SK-N-SH (cell line): ENCODE measurements at regions not wholly inside any gene's neighbourhood (a gene's known extent, or its start where the extent isn't known, plus 50 kb on each side); places are given as distances from the start of the nearest gene placed in this dataset.

Source experiments
- CTCF ChIA-PET: fragments of 300-600, 350-600 bp; formaldehyde crosslinking; extraction: SDS; loops from one replicate; lab custom pipeline; 2021; lab: Yijun Ruan, JAX
- POLR2A ChIA-PET: fragments of 350-600 bp; sonication (Branson Sonifier 250); formaldehyde crosslinking; extraction: SDS; loops from one replicate; lab custom pipeline; 2020; ENCODE audit warnings: antibody characterized with exemption, inconsistent platforms; lab: Yijun Ruan, JAX
- DNase-seq: peaks from one replicate; pipeline ENCODE4 v3.0.0; 2012
- H2AFZ ChIP-seq: fragments of 200-600 bp; sonication (generic); 2 replicates; pipeline ENCODE4 v1.8.1; 2016; ENCODE audit warnings: antibody characterized with exemption, mild to moderate bottlenecking, low read depth
- H3F3A ChIP-seq: fragments of 200-600 bp; sonication (generic); replicated peaks from 2 replicates; pipeline ENCODE3; 2016; ENCODE audit warnings: antibody characterized with exemption, mild to moderate bottlenecking; ENCODE audit not compliant: insufficient read depth
- H3K27ac ChIP-seq, 2 experiments: fragments of 200-500 bp in 1 of 2; fragments of 200-600 bp in 1 of 2; sonication (Bioruptor generic) in 1 of 2; sonication (generic), shearing (Covaris generic) in 1 of 2; 2 replicates each; pipeline versions ENCODE4 v1.5.1 to v1.6.1; 2014 to 2016; ENCODE audit warnings: low read depth in 2 of 2, inconsistent platforms in 1 of 2, low read length in 1 of 2, mild to moderate bottlenecking in 1 of 2, mixed read lengths in 1 of 2
- H3K27me3 ChIP-seq: fragments of 200-600 bp; sonication (generic), shearing (Covaris generic); 2 replicates; pipeline ENCODE4 v1.6.1; 2016; ENCODE audit warnings: mixed run types; ENCODE audit not compliant: insufficient read depth
- H3K36me3 ChIP-seq, 2 experiments: fragments of 200-500 bp in 1 of 2; fragments of 200-600 bp in 1 of 2; sonication (Bioruptor generic) in 1 of 2; sonication (generic) in 1 of 2; replicated peaks in 1 of 2; 2 replicates each; pipeline versions ENCODE3 to v1.5.1; 2014 to 2016; ENCODE audit warnings: low read length in 1 of 2, mild to moderate bottlenecking in 1 of 2; ENCODE audit not compliant: insufficient read depth in 2 of 2, control insufficient read depth in 1 of 2
- H3K4me1 ChIP-seq, 2 experiments: fragments of 200-500 bp in 1 of 2; fragments of 200-600 bp in 1 of 2; sonication (Bioruptor generic) in 1 of 2; sonication (generic), shearing (Covaris generic) in 1 of 2; 2 replicates each; pipeline versions ENCODE4 v1.5.1 to v1.6.1; 2014 to 2016; ENCODE audit warnings: low read depth in 1 of 2, low read length in 1 of 2, mixed run types in 1 of 2; ENCODE audit not compliant: insufficient read depth in 2 of 2, control insufficient read depth in 1 of 2
- H3K4me2 ChIP-seq: fragments of 200-600 bp; sonication (generic), shearing (Covaris generic); 2 replicates; pipeline ENCODE4 v1.6.1; 2017; ENCODE audit warnings: mixed run types
- H3K4me3 ChIP-seq, 2 experiments: fragments of 200-500 bp in 1 of 2; fragments of 200-600 bp in 1 of 2; sonication (Bioruptor generic) in 1 of 2; sonication (generic), shearing (Covaris generic) in 1 of 2; 2 replicates each; pipeline versions ENCODE4 v1.5.1 to v1.8.1; 2014 to 2016; ENCODE audit warnings: low read depth in 2 of 2, inconsistent platforms in 1 of 2, low read length in 1 of 2, mild to moderate bottlenecking in 1 of 2, mixed read lengths in 1 of 2, moderate library complexity in 1 of 2
- H3K79me2 ChIP-seq: fragments of 200-600 bp; sonication (generic); 2 replicates; pipeline ENCODE4 v1.8.1; 2017; ENCODE audit warnings: mild to moderate bottlenecking; ENCODE audit not compliant: insufficient read depth
- H3K9ac ChIP-seq: fragments of 200-600 bp; sonication (generic); 2 replicates; pipeline ENCODE4 v1.6.1; 2017; ENCODE audit warnings: mixed run types
- H3K9me2 ChIP-seq: fragments of 200-600 bp; sonication (generic); 2 replicates; pipeline ENCODE4 v1.6.1; 2017; ENCODE audit warnings: mixed run types
- H3K9me3 ChIP-seq: fragments of 200-600 bp; sonication (generic); 2 replicates; pipeline ENCODE4 v1.6.1; 2017; ENCODE audit warnings: mixed run types, mild to moderate bottlenecking, moderate library complexity
- H4K20me1 ChIP-seq: fragments of 200-600 bp; sonication (generic); 2 replicates; pipeline ENCODE4 v1.6.1; 2017; ENCODE audit warnings: mild to moderate bottlenecking, mixed run types; ENCODE audit not compliant: insufficient read depth
- EP300 ChIP-seq, 2 experiments: IDR thresholded peaks; 2 replicates each; pipeline versions ENCODE4 v1.4.0 to v1.6.1; 2012; ENCODE audit warnings: borderline replicate concordance in 1 of 2, low read depth in 1 of 2, low read length in 1 of 2
- EZH2phosphoT487 ChIP-seq: fragments of 200-600 bp; sonication (generic); IDR thresholded peaks from 2 replicates; pipeline ENCODE4 v1.6.1; 2017; ENCODE audit warnings: low read depth, mixed run types, mild to moderate bottlenecking, antibody characterized with exemption, moderate library complexity, borderline replicate concordance
- FOXM1 ChIP-seq: IDR thresholded peaks from 2 replicates; pipeline ENCODE4 v1.4.0; 2012; ENCODE audit warnings: low read depth, mild to moderate bottlenecking
- GABPA ChIP-seq: IDR thresholded peaks from 2 replicates; pipeline ENCODE4 v1.4.0; 2012; ENCODE audit warnings: low read depth, mild to moderate bottlenecking
- NFIC ChIP-seq: IDR thresholded peaks from 2 replicates; pipeline ENCODE4 v1.4.0; 2012; ENCODE audit warnings: borderline replicate concordance
- RCOR1 ChIP-seq: fragments of 150-350 bp; IDR thresholded peaks from 2 replicates; pipeline ENCODE4 v1.6.1; 2017; ENCODE audit warnings: antibody characterized with exemption, low read length
- RFX5 ChIP-seq: IDR thresholded peaks from 2 replicates; pipeline ENCODE4 v1.6.1; 2012; ENCODE audit warnings: mild to moderate bottlenecking, improper control_type of control experiment, low read length
- SIN3A ChIP-seq: IDR thresholded peaks from 2 replicates; pipeline ENCODE4 v1.6.1; 2012; ENCODE audit warnings: low read depth, mild to moderate bottlenecking, low read length, moderate library complexity, borderline replicate concordance
- SMC3 ChIP-seq: IDR thresholded peaks from 2 replicates; pipeline ENCODE4 v1.6.1; 2012; ENCODE audit warnings: low read depth, low read length, improper control_type of control experiment
- TF ChIP-seq, protein P1 (sequence below): IDR thresholded peaks from 2 replicates; pipeline ENCODE4 v1.4.0; 2012; ENCODE audit warnings: low read depth, borderline replicate concordance
- TF ChIP-seq, protein P2 (sequence below): fragments of 200-600 bp; sonication (generic); IDR thresholded peaks from 2 replicates; pipeline ENCODE4 v1.6.1; 2017; ENCODE audit warnings: antibody characterized with exemption, mild to moderate bottlenecking, moderate library complexity
- TF ChIP-seq, protein P3 (sequence below): fragments of 150-350 bp; IDR thresholded peaks from 2 replicates; pipeline ENCODE4 v1.6.1; 2017; ENCODE audit warnings: antibody characterized with exemption, low read length, low read depth, borderline replicate concordance
- TF ChIP-seq, protein P4 (sequence below): IDR thresholded peaks from 2 replicates; pipeline ENCODE4; 2012

DNA sequence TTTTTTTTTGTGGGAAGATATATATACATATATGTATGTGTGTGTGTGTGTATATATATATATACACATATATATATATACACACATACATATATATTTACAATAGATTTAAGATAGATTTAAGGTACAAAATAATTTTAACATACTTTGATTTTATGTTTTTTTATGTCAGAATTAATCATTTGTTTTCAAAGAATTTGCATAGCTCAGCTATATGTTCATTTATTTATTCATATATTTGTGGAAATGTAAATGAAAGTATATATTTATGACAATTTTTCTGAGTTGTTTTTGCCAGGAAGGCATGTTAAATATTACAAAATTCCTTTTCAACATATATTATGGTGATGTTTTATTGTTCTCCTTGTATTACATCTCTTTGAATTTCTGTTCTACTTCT, 887.4 kb upstream of the NOVA1 start:
- Histone ChIP-seq H3K4me3 (no peak overlapping the region), H3K27ac (no peak overlapping the region), H3K4me2 (no peak overlapping the region), H3K9me2 (no peaks in the 10 kb centered on the region), H3K9ac (no peak overlapping the region), H3F3A (no peaks in the 10 kb centered on the region), H3K79me2 (no peaks in the 10 kb centered on the region), H4K20me1 (no peaks in the 10 kb centered on the region), H3K4me1 (no peaks in the 10 kb centered on the region), H3K36me3 (no peaks in the 10 kb centered on the region), H3K27me3 (no peaks in the 10 kb centered on the region), H2AFZ (no peak overlapping the region), H3K9me3 (no peaks in the 10 kb centered on the region)
- TF ChIP-seq, protein P1, sequence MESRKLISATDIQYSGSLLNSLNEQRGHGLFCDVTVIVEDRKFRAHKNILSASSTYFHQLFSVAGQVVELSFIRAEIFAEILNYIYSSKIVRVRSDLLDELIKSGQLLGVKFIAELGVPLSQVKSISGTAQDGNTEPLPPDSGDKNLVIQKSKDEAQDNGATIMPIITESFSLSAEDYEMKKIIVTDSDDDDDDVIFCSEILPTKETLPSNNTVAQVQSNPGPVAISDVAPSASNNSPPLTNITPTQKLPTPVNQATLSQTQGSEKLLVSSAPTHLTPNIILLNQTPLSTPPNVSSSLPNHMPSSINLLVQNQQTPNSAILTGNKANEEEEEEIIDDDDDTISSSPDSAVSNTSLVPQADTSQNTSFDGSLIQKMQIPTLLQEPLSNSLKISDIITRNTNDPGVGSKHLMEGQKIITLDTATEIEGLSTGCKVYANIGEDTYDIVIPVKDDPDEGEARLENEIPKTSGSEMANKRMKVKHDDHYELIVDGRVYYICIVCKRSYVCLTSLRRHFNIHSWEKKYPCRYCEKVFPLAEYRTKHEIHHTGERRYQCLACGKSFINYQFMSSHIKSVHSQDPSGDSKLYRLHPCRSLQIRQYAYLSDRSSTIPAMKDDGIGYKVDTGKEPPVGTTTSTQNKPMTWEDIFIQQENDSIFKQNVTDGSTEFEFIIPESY: no peak
- TF ChIP-seq, protein P2, sequence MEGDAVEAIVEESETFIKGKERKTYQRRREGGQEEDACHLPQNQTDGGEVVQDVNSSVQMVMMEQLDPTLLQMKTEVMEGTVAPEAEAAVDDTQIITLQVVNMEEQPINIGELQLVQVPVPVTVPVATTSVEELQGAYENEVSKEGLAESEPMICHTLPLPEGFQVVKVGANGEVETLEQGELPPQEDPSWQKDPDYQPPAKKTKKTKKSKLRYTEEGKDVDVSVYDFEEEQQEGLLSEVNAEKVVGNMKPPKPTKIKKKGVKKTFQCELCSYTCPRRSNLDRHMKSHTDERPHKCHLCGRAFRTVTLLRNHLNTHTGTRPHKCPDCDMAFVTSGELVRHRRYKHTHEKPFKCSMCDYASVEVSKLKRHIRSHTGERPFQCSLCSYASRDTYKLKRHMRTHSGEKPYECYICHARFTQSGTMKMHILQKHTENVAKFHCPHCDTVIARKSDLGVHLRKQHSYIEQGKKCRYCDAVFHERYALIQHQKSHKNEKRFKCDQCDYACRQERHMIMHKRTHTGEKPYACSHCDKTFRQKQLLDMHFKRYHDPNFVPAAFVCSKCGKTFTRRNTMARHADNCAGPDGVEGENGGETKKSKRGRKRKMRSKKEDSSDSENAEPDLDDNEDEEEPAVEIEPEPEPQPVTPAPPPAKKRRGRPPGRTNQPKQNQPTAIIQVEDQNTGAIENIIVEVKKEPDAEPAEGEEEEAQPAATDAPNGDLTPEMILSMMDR: no peak
- TF ChIP-seq GABPA (no peak), EP300 (IDR thresholded peaks at IDR 0.05; ENCODE audit: borderline replicate concordance in 1 of 2, low read depth in 1 of 2, low read length in 1 of 2) (no peak), NFIC (no peak), RFX5 (no peak), SIN3A (no peak), FOXM1 (no peak), EZH2phosphoT487 (no peak), RCOR1 (no peak), SMC3 (no peak)
- TF ChIP-seq, protein P3, sequence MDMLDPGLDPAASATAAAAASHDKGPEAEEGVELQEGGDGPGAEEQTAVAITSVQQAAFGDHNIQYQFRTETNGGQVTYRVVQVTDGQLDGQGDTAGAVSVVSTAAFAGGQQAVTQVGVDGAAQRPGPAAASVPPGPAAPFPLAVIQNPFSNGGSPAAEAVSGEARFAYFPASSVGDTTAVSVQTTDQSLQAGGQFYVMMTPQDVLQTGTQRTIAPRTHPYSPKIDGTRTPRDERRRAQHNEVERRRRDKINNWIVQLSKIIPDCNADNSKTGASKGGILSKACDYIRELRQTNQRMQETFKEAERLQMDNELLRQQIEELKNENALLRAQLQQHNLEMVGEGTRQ: no peak
- TF ChIP-seq, protein P4, sequence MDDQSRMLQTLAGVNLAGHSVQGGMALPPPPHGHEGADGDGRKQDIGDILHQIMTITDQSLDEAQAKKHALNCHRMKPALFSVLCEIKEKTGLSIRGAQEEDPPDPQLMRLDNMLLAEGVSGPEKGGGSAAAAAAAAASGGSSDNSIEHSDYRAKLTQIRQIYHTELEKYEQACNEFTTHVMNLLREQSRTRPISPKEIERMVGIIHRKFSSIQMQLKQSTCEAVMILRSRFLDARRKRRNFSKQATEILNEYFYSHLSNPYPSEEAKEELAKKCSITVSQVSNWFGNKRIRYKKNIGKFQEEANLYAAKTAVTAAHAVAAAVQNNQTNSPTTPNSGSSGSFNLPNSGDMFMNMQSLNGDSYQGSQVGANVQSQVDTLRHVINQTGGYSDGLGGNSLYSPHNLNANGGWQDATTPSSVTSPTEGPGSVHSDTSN: no peak
- DNase-seq: no peak
- CTCF ChIA-PET: no interaction called here
- POLR2A ChIA-PET: no interaction called here
